NCI-H226 (cell line): ENCODE measurements at regions not wholly inside any gene's neighbourhood (a gene's known extent, or its start where the extent isn't known, plus 50 kb on each side); places are given as distances from the start of the nearest gene placed in this dataset.

Experiments used
- DNase-seq: peaks from one replicate; pipeline ENCODE4 v3.0.0-alpha.2; 2015

DNA sequence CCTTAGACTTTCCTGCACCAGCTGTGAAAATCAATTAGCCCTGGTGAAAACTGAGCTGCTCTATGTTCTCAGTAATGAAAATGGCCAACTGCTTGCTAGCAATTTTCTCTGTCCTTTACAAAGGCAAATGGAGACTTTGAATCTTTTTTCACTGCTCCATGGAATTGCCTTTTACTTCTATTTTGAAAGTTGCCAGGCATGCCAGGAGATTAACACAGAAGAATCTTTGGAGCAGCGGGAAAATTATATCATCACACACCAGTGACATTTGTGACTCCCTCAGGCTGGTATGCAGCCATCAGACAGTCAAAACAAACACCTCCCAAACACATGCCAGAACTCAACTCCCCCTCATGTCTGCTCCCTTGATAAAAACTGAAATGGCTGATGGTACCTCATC lies 872.0 kb upstream of the FLRT2 start:
- peak; percentile 6 for DNase-seq

DNA sequence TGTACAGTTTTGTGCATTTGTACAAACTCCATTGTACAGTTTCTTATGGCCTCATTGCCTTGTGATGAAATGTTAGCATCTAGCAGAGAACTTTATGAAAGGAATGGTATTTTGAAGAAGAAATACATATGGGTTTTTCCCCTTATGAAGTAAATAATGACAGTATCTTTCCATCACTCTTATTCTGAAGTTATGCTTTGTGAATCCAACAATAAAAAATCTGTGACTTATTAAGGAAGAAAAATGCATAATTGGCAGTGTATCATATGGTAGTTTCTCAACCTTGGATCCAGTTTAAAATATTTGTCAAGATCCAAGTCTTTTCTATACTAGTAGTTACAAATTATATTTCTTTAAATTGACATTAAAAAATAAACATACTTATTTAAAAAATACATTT lies 859.1 kb upstream of the FLRT2 start:
- no peak for DNase-seq

DNA sequence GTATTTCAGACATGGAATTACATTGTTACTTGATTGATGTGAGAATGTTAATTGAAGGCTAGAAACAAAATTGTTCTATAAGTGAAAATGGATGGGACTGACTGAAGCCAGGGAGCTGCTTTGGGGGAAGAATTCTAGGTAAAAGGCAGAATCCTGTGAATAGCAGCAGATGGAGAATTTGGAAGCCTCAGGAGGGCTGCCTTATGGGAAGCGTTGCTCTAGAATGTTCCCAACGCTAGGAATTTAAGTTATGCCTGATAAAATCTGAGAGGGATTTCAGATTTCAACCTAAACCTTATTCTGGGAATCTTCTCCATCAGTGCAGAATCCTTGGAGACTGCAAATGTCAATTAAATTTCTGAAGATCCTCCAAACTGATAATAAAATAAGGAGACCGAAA lies 858.2 kb upstream of the FLRT2 start:
- DNase-seq: no peak

DNA sequence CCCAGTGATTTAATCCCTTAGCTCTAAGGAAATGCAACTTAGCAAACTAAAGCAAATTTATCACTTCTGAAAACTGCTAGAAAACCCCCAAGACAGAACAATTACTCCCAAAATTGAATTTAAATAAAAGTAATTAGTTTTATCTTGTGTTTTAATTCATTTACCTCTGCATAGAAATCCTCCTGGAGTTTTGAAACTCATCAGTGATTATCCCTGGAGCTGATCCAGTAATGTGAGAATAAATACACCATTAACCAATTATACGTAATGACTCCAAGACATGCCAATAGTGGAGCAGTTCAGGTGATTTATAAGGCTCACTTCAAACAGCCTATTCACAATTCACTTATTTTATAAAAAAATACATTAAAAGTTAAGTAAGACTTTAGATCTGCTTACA lies 855.3 kb upstream of the FLRT2 start:
- DNase-seq: no peak

DNA sequence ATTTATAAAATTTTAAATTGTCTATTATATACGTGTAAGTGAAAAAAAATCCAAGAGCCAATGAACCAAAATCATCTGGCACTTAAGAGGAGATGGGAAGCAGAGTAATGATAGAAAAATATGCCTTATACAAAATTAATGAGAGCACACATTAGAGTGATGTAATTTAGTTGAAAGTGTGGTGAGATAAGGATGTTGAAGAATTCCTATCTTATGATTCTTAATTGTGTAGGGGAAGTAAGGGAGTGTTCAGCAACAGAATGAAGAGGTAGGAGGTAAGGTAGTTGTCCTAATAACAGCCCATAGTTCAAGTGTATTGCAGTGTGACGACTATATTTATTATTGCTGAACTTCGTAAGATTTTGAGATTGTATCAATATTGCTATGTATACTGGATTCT lies 843.4 kb upstream of the FLRT2 start:
- DNase-seq: peak; percentile 65

DNA sequence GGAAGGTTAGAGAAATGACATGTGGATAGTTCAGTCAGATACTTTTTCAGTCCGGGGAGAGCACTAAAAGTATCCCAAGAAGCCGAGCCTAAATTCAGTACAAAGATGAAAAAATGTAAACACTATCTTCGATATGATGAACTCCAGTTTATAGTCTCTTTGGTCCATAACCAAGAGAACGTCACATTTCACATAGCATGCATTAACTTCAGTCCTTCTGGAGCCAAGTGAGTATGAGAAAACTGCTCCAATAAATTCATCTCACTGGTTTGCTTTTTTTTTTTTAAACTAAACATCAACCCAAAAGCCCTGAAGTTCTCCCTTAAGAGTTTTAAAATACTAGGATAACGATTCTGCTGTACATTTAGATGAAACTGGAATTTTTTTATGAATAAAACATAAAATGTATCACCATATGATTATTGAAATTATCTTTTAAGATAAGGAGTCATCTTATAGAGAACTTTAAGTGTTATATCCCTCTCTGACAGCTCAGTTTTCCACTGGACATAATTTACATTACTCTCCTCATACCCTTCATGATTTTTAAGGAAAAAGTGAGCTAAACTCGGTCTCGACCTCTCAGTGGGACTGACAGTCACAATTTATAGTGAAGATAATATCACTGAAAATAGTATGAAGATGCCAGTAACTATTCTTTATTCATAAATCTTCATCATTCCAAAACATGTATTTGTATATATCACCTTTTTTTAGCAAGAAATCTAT lies 841.5 kb upstream of the FLRT2 start:
- no peak for DNase-seq

DNA sequence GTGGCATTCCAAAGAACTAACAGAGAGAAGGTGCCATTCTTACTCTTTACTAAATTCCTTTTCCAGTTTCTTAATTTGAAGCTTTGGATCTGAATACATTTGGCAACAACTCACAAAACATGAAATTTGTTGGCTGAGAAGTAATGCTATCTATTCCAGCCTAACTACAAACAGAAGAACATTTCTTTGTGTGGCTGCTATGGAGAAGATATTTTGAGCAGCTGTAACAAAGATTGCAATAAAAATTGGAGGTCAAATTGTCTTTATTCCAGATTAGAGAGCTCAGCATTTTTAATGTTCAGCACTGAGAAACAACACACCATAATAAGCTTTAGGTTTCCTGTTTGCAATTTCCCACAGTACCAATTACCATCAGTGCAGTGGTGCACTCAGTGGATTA lies 835.8 kb upstream of the FLRT2 start:
- no peak for DNase-seq

DNA sequence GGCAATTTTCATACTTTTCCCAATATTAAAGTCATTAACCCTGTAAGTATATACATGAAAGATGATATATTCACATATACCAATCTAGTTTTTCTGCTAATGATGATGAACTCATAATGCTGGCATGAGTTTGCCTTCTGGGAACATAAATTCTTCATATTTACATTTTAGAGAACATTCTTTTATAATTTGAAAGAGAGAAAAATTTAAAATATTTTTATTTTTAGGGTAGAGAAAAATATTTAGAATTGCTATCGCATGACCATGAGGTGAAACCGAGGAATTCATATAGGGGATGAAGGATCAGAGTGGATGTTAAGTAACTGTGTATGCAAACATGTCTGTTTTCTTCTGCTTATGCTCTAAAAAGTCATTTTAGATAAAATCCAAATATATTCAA lies 825.3 kb upstream of the FLRT2 start:
- DNase-seq: no peak

DNA sequence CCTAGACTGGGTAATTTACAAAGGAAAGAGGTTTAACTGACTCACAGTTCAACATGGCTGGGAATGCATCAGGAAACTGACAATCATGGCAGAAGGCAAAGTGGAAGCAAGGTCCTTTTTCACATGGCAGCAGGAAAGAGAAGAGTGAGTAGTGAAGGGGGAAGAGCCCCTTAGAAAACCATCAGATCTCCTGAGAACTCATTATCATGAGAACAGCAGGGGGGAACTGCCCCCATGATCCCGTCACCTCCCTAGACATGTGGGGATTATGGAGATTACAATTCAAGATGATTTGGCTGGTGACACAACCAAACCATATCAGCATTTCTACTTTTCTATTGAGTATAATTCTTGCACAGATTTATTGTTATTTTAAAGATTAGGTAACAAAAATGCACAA lies 822.1 kb upstream of the FLRT2 start:
- DNase-seq: no peak

DNA sequence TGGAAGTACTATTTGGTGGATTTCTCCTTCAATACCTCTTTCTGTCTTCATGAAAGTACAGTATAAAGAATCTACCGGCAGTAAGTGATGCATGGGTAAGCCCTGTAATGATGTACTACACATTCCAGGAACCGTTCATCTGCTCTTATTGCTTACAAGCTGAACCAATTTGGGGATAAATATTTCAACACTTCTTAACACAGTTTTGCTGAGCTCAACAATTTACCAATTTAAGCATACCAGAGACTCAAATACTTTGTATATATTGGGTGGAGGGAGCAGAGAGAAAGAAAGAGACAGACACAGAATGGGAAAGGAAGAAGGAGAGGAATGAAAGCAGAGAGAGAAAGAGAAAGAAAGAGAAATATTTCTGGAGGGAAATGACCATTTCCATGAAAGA lies 821.1 kb upstream of the FLRT2 start:
- DNase-seq: no peak

DNA sequence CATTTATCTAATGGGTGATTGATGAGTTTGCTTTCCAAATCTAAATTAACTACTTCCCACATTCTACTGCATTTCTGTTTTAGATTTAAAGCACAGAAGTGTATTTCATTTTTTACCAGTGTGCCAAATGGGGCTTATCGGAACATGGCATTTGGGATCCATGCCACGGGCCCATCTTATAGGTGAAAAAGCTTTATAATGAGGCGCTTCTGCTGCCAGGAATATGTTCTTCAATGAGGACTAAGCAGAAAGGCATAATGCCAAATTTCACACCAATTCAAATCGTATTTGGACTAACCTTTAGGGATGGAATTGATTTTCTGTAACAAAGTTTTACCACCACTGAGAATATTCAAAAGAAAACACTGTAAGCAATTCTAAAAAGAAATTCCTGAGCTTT lies 803.5 kb upstream of the FLRT2 start:
- no peak for DNase-seq

DNA sequence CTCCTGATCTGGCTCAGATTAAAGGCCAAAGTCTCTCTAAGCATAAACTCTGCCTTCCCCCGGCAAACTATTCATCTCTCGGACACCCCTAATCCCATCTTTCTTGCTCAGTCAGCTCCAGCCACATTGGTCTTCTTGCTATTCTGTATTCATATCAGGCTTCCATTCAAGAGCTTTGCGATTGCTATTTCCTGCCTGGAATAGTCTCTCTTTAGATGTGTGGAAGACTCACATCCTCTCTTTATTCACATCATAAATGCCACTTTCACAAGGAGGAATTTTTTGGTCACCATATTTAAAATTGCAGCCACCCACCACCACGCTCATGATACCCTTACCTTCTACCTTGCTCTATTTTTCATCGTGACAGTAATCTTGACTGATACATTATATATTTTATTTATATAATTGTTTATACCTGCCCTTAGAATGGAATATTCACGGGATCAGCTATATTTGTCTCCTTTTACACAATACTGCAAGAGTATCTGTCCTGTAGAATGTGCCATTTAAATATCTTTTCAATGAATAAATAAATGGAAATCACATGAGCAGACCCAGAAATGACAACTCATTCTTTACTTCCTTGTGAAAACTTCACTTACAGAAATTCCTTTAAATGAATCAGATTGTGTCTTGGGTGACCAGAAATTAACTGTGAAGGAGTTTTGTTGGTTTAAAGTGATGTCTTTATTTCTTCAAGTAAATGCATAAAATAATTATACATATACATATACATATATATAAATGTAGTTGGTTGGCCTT lies 780.6 kb upstream of the FLRT2 start:
- peak; percentile 7 for DNase-seq

DNA sequence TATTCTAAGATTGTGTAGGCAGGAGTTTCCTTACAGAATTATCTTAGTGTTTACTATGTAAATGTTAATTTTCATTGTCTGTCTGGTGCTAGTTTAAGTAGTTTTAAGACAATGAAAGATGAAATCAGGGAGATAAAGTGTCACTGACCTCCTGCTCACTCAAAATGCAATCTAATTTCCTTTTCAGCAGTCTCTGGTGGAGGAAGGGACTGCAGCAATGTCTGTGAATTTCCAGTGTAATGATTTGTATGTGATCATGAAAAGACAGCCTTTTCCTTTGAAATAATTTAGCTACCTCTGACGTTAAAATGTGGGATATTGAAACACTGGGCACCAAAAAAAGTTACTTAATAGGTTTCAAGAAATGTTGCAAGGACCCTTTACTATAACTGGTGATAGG lies 779.7 kb upstream of the FLRT2 start:
- no peak for DNase-seq

DNA sequence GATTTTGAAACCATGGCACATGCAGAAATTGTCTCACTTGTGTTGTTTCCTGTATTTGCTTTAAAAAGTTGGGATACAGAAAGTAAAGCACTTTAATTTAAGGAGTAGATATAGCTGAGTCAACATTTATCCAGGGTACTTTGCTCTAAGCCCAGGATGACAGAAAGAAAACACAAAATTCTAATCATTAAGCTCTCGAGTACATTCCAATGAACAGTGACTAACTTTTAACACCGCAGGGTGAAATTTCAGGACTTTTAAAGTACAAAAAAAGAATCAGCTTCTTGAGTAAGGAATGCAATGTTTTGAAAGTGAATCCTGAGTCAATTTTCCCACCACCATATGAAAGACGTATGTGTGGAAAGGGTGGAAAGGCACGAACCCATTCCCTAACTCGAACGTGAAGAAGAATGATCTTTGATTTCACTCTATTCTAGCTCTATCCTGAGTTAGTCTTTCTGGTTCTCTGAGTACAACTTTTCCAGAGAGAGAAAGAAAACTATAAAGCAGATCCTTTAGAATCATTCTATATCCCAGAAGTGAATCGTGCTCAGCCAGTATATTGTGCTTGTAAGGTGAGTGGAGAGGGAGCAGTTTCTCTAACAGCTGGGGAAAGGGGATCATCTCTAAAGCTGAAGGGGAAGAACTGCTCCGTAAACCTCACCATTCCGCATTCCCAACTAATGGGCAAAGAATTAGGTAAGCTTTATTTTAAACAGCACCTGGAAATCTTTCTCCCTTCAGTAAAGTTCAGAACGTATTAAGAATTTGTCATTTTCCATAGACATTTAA lies 779.0 kb upstream of the FLRT2 start:
- no peak for DNase-seq

DNA sequence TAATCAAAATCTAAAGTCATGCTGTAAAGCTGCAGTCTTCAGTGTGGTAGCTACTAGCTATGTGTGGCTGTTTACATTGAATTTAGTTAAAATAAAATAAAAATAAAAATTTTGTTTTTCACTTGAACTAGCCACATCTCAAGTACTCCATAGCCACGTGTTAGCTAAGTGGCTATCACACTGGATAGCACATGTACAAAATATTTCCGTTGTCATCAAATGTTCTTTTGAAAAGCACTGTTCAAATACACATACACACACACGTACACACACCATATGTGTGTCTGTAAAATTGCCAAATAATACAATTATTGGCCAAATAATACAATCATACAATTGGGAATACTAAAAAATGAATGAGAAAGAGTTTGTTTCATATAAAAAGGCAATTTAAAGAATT lies 778.2 kb upstream of the FLRT2 start:
- no peak for DNase-seq

DNA sequence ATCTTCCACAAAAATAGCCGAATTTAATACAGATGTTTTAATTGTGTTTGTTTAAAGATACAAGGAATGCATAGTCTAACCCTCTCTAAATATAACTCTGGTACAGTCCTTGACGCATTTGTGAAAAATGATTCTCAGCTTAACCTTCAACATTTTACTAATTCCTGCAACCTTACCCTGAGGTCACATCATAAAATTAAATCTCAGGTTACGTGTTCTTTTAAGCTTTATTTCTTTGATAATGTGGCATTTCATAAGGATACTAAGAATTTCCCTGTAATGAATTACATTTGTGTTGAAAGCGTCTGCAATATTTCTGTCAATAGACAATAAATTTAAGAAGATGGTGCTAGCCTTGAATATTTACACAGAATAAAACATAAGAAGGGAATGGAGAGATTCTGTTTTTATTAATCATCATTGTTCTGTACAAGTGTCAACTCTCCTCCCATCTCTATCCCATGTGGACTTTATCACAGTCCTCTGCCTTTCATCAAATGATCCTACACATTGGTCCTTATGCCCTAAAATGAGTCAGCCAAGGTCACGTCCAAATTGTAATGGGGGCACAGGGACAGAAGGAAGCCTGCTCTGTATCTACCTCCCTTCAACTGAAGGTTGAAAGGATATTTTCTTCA lies 769.3 kb upstream of the FLRT2 start:
- DNase-seq: no peak

DNA sequence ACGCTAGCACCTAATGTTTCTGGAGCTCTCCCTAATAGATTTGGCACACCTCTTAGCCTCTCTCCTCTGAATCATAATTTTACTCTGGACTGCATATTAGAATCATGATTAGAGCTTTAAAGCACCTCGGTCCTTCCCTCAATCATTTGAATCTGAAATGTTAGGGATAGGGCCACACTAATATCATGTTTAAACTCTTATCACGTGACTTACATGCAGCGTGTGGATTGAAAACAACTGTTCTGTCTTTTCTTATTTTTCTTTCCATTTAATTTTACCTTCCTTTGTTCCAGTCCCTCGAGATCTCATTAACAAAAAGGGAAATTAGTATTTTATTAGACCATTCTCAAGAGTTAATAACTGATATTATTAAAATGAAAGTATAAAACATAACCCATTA lies 762.5 kb upstream of the FLRT2 start:
- DNase-seq: no peak

DNA sequence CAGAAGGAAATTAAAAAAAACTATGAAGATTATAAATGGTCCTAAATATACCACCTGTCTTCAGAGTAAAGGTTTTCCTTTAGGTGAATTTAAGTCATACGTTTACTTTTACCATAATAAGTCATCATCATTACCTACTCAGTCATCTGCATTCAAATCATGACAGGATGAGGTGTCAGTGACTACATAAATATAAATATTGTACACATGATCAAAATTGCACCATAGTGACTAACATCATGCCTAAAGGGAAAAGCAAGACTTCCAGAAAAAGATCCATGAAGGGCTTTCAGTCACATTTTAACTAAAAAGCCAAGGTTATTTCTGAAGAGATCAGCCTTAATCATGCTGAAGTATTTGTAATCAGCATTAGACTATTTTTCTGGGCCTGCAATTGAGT lies 759.9 kb upstream of the FLRT2 start:
- DNase-seq: peak; percentile 20

DNA sequence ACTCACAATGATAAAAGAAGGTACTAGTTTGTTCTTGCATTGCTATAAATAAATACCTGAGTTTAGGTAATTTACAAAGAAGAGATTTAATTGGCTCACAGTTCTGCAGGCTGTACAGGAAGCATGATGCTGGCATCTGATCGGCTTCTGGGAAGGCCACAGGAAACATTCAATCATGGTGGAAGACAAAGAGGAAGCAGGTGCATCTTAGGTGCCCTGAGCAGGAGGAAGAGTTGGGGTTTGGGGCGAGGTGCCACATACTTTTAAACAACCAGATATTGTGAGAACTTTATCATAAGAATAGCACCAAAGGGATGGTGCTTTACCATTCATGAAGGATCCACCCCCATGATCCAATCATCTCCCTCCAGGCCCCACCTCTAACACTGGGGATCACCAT lies 752.6 kb upstream of the FLRT2 start:
- DNase-seq: no peak

DNA sequence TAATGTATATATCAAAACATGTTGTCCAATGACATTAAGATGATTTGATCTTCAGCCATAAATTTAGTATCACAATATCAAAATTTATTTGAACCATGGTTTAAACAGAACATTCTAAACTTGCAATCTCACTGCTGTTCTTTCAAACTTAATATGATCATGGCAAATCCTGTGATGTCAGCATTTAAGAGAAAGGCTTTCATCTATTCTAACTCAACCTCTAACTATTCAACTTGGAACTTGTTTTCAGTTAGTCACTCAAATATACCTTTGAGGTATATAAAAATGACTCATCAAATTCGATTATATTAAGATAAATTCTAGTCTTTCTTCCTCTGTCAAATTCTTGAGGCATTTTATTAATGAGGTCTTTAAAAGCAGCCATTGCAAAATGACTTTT lies 747.0 kb upstream of the FLRT2 start:
- no peak for DNase-seq

DNA sequence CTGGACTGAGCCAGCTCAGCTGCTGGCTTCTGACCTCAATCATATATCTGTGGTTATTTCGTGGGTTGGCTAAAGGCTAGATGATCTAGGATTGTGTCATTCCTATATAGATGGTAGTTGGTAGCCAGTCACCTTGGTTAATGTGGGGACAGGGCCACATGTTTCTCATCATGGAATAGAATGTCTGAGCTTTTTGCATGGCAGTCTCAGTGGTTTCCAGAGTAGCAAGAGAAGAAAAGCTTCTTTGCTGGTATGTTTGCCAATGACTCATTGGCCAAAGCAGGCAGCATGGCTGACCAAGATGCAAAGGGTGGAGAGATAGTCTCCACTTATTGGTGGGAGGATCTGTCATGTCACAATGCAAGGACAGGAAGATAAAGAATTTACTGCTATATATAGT lies 746.4 kb upstream of the FLRT2 start:
- DNase-seq: peak; percentile 38

DNA sequence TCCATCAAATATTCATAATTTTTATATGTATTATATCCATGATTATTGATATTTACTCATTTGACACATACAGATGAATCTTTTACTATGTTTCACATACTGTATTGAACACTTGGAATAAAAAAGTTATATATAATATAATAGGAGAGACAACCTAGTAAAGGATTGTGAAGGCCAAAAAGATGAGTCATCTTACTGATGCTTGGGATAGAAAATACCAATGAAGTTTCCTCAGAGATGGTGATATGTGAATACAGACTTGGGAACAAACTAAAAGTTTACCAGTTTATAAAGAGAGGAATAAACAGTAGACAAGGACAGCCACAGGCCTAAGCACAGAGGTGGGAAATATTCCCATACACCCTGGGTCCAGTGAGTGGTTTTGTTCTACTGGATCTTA lies 743.9 kb upstream of the FLRT2 start:
- DNase-seq: peak; percentile 49

DNA sequence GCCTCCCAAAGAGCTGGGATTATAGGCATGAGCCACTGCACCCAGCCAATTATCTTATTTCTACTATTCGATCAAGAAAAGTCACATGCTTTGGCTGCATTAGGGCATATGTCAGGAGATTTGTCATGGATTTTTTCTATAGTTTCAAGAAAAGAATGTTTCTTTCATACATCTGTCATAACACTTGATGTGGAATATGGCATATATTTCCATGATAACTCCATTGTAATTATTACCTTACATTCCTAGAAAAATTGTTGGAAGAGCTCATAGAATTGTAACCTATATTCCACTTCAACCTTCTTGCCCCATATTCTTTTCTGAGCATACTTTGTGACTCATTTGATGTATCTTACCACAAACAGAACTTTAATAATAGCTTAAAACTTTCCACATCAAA lies 740.9 kb upstream of the FLRT2 start:
- peak; percentile 37 for DNase-seq
